Activated B cell treated with CpG ODN at 0.5 μM for 24 hours (primary cell): ENCODE measurements at regions not wholly inside any gene's neighbourhood (a gene's known extent, or its start where the extent isn't known, plus 50 kb on each side); places are given as distances from the start of the nearest gene placed in this dataset.

Source experiments
- ATAC-seq: fragments of 200-7000 bp; cut with Tn5 transposase; one replicate; pipeline ENCODE4 v1.10.0; 2021; ENCODE audit warnings: low read depth, mild to moderate bottlenecking, moderate library complexity
- CTCF ChIA-PET: fragments of 350-600 bp; sonication (Branson Sonifier 250); formaldehyde crosslinking; loops from one replicate; lab custom pipeline; 2021; ENCODE audit warnings: antibody characterized with exemption; lab: Charles Lee
- POLR2A ChIA-PET: fragments of 350-600 bp; sonication (Branson Sonifier 250); formaldehyde crosslinking; loops from one replicate; lab custom pipeline; 2021; ENCODE audit warnings: antibody characterized with exemption; lab: Charles Lee
- DNase-seq: peaks from one replicate; pipeline ENCODE4 v3.0.0; 2022
- H3K27ac Mint-ChIP-seq: one replicate; pipeline ENCODE4 v1.8.0; 2020; ENCODE audit warnings: mixed read lengths
- H3K27me3 Mint-ChIP-seq: one replicate; pipeline ENCODE4 v1.8.0; 2021; ENCODE audit warnings: mixed read lengths
- H3K36me3 Mint-ChIP-seq: one replicate; pipeline ENCODE4 v1.8.0; 2021; ENCODE audit warnings: low read depth, mixed read lengths
- H3K4me1 Mint-ChIP-seq: one replicate; pipeline ENCODE4 v1.8.0; 2021; ENCODE audit warnings: mixed read lengths
- H3K4me3 Mint-ChIP-seq: one replicate; pipeline ENCODE4 v1.8.0; 2020; ENCODE audit warnings: mild to moderate bottlenecking, mixed read lengths
- H3K9me3 Mint-ChIP-seq: one replicate; pipeline ENCODE4 v1.8.0; 2020; ENCODE audit warnings: mixed read lengths
- intact Hi-C: fragments of 100-400 bp; cut with micrococcal nuclease; formaldehyde crosslinking; loops from one replicate; pipeline ENCODE4 v1.15.1; 2024
- TF ChIP-seq, protein P1 (sequence below): fragments of 200-600 bp; IDR thresholded peaks from one replicate; pipeline ENCODE4 v1.8.0; 2022; ENCODE audit warnings: antibody characterized with exemption, mild to moderate bottlenecking

DNA sequence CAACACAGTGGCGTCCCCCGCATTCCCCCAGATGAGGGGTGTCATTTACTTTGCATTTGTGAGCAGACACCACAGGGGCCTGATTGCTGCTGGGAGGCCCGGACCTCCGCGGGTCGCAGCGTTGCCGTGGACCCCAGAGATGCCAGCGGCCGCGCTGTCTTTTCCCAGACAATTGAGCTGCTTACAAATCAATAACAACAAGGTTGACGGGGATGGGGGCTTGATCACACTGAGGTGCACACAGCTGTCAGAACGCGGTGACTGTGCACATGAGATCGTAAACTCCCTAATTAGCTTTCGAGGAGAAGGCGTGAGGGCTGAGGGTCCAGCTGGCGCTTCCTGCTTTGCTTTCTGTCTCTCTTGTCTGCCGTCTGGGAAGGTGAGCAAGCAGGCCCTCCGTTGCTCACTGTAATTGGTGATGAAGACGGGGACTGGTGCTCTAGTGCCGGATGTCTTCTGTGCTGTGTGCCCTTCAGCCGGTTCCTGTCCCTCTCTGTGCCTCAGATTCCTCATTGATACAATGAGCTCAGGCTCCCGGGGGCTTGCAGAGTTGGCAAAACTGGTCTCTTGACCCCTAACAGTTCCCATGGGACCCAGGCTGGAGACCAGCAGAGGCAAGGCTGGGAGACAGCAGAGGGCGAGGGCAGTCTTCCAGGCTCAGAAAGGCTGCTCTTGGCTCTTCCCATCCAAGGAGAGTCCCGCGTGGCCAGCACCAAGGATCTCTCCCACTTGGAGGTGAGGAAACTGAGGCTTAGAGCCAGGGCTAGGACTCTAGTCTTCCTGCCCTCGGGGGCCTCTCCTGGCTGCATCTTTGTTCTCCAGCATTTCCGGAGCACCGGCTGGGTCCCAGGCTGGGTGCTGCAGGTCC is 126.0 kb upstream of the PMEPA1 start:
- CTCF ChIA-PET, result no interaction called here

DNA sequence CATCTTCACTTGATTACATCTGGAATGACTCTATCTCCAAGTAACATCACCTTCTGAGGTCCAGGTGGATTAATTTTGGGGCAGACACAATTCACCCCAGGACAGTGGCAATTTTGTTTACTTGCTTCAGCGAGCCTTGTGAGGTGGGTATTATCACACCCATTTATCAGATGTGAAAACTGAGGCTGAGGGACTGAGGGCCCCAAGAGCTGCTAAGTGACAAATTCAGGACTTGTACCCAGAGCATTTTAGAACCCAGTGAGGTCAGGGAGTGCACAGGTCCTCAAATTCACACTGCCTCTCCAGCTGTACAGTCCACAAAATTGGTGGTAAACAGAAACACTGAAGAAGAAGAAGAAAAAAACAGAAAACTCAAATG is 125.2 kb upstream of the PMEPA1 start:
- TF ChIP-seq, protein P1, sequence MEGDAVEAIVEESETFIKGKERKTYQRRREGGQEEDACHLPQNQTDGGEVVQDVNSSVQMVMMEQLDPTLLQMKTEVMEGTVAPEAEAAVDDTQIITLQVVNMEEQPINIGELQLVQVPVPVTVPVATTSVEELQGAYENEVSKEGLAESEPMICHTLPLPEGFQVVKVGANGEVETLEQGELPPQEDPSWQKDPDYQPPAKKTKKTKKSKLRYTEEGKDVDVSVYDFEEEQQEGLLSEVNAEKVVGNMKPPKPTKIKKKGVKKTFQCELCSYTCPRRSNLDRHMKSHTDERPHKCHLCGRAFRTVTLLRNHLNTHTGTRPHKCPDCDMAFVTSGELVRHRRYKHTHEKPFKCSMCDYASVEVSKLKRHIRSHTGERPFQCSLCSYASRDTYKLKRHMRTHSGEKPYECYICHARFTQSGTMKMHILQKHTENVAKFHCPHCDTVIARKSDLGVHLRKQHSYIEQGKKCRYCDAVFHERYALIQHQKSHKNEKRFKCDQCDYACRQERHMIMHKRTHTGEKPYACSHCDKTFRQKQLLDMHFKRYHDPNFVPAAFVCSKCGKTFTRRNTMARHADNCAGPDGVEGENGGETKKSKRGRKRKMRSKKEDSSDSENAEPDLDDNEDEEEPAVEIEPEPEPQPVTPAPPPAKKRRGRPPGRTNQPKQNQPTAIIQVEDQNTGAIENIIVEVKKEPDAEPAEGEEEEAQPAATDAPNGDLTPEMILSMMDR, result no peak
- no peaks in the 10 kb centered on the region for H3K4me1 Mint-ChIP-seq
- no peaks in the 10 kb centered on the region for H3K9me3 Mint-ChIP-seq
- no peak overlapping the region for H3K27ac Mint-ChIP-seq
- ChIA-PET CTCF (no interaction called here), POLR2A (no interaction called here)
- ATAC-seq (no peak), DNase-seq (no peak)
- H3K4me3 Mint-ChIP-seq, result no peak overlapping the region
- no peaks in the 10 kb centered on the region for H3K27me3 Mint-ChIP-seq
- no peaks in the 10 kb centered on the region for H3K36me3 Mint-ChIP-seq
- intact Hi-C loops, result no loop called here

More for the DNA sequence above, 126.0 kb upstream of the PMEPA1 start:
- Mint-ChIP-seq H3K4me3 (no peak overlapping the region), H3K27me3 (no peaks in the 10 kb centered on the region), H3K27ac (no peak overlapping the region), H3K4me1 (no peaks in the 10 kb centered on the region), H3K36me3 (no peaks in the 10 kb centered on the region), H3K9me3 (no peaks in the 10 kb centered on the region)
- intact Hi-C loops, result no loop called here
- POLR2A ChIA-PET, result no interaction called here
- ATAC-seq, result no peak
- DNase-seq, result no peak
- TF ChIP-seq, protein P1, result no peak

DNA sequence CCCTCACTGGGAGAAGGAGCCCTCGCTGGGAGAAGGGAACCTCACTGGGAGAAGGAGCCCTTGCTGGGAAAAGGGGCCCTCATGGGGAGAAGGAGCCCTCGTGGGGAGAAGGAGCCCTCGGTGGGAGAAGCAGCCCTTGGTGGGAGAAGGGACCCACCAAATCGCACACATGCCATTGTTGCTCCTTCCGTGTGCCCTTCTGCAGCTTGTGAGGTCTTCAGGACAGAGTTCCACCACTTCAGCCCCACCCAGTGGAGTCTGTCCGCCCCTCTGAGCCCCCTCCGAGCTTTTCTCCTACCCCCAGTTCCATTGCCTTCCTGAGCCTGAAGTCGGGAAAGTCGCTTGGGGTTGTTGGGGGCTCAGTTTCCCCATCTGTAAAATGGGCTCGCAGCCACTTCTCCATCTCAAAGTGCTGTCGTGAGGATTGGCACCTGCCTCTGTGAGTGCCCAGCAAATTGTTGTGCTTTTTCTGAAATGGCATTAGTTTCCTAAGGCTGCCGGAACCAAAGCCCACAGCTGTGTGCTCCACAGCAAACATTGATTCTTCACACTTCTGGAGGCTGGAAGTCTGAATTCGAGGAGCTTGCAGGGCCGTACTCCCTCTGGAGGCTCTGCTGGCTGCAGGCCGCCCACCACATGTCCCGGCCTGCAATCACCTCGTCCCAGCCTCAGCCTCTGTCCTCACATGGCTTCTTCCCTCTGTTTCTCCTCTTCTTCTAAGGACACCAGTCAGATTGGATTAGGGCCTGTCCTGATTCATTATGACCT is 124.7 kb upstream of the PMEPA1 start:
- H3K4me1 Mint-ChIP-seq, result no peaks in the 10 kb centered on the region
- ChIA-PET POLR2A (no interaction called here), CTCF (no interaction called here)
- ATAC-seq (no peak), DNase-seq (no peak)
- intact Hi-C loops, result no loop called here
- H3K27ac Mint-ChIP-seq, result no peak overlapping the region
- TF ChIP-seq, protein P1, result no peak
- no peaks in the 10 kb centered on the region for H3K9me3 Mint-ChIP-seq
- no peak overlapping the region for H3K4me3 Mint-ChIP-seq
- no peaks in the 10 kb centered on the region for H3K27me3 Mint-ChIP-seq
- no peaks in the 10 kb centered on the region for H3K36me3 Mint-ChIP-seq

DNA sequence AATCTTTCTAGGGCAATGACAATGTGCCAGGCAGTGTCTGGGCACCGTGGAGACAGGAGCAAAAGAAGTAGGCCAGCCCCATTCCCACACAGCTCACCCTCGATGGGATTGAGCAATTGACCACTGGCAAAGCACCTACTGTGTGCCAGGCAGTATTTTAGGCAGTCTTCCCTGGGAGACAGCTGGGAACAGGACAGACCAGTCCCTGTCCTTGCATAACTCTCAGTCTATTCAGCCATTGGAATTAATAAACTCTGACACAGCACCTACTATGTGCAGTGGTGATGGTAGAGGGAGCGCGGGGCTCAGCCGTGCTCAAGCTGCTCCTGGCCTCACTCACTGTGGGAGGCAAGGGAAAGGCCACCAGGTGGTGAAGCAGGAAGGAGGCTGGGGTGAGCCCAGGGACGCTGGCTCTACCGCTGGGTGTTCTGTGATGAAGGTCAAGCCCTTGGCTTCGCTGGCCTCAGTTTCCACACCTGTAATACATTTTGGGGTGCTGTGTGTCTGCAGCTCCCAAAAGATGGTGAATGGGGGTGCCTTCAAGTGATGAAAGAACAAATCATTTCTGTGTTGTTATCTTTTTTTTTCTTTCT is 122.3 kb upstream of the PMEPA1 start:
- H3K4me3 Mint-ChIP-seq, result no peak overlapping the region
- H3K36me3 Mint-ChIP-seq, result no peaks in the 10 kb centered on the region
- H3K27me3 Mint-ChIP-seq, result no peaks in the 10 kb centered on the region
- TF ChIP-seq, protein P1, result no peak
- H3K4me1 Mint-ChIP-seq, result no peaks in the 10 kb centered on the region
- no peaks in the 10 kb centered on the region for H3K9me3 Mint-ChIP-seq
- H3K27ac Mint-ChIP-seq, result no peak overlapping the region
- no peak for ATAC-seq
- intact Hi-C loops, result no loop called here
- DNase-seq, result no peak
- POLR2A ChIA-PET, result no interaction called here
- CTCF ChIA-PET, result no interaction called here
